Esophagus muscularis mucosa (tissue), 4 donors: ENCODE measurements at regions not wholly inside any gene's neighbourhood (a gene's known extent, or its start where the extent isn't known, plus 50 kb on each side); places are given as distances from the start of the nearest gene placed in this dataset.

ENCODE experiments used
- EP300 ChIP-seq: sonication (generic); formaldehyde crosslinking; IDR thresholded peaks from one replicate; pipeline ENCODE4 v1.6.1; 2017; ENCODE audit warnings: antibody characterized with exemption
- POLR2A ChIP-seq: fragments of 450-650 bp; IDR thresholded peaks from one replicate; pipeline ENCODE4 v1.6.1; 2017; ENCODE audit warnings: antibody characterized with exemption, moderate library complexity, mild to moderate bottlenecking, low read depth
- TF ChIP-seq, protein P1 (sequence below), 3 experiments: fragments of 200-600 bp in 2 of 3; fragments of 450-650 bp in 1 of 3; sonication (generic) in 2 of 3; IDR thresholded peaks; one replicate each; pipeline ENCODE4 v1.5.1; 2017 to 2019; ENCODE audit warnings: antibody characterized with exemption in 3 of 3, mild to moderate bottlenecking in 2 of 3, moderate library complexity in 1 of 3

DNA sequence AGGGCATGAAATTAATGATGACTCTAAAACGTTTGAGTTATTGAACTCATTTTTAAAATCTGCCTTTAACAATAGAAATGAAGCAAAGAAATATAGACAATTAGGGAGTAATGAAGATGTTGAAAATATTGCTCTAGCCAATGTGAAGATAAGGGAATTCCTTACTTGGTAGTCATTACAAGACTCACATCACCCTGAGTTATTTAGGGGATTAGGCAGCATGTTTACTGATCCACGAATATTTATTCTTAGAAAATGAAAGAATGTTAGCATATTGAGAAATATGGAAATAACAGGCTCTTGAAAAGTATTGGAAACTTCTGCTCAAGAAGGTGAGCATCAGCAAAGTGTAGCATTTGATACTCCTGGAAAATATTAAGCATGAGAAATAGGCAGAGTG, 398.1 kb upstream of the ARPP21 start:
- TF ChIP-seq, protein P1, sequence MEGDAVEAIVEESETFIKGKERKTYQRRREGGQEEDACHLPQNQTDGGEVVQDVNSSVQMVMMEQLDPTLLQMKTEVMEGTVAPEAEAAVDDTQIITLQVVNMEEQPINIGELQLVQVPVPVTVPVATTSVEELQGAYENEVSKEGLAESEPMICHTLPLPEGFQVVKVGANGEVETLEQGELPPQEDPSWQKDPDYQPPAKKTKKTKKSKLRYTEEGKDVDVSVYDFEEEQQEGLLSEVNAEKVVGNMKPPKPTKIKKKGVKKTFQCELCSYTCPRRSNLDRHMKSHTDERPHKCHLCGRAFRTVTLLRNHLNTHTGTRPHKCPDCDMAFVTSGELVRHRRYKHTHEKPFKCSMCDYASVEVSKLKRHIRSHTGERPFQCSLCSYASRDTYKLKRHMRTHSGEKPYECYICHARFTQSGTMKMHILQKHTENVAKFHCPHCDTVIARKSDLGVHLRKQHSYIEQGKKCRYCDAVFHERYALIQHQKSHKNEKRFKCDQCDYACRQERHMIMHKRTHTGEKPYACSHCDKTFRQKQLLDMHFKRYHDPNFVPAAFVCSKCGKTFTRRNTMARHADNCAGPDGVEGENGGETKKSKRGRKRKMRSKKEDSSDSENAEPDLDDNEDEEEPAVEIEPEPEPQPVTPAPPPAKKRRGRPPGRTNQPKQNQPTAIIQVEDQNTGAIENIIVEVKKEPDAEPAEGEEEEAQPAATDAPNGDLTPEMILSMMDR (IDR thresholded peaks at IDR 0.05), result no peak
- no peak for TF ChIP-seq EP300
- TF ChIP-seq POLR2A, result no peak
